H1 (cell line): ENCODE measurements at regions not wholly inside any gene's neighbourhood (a gene's known extent, or its start where the extent isn't known, plus 50 kb on each side); places are given as distances from the start of the nearest gene placed in this dataset.

Experiments
- CTCF ChIA-PET: fragments of 300-600 bp; sonication (Branson Sonifier 250); formaldehyde crosslinking; loops from one replicate; lab custom pipeline; 2021; ENCODE audit not compliant: partially characterized antibody; lab: Charles Lee
- POLR2A ChIA-PET: fragments of 300-600 bp; sonication (Branson Sonifier 250); formaldehyde crosslinking; loops from one replicate; lab custom pipeline; 2021; ENCODE audit warnings: inconsistent platforms; ENCODE audit not compliant: partially characterized antibody; lab: Charles Lee
- DNase-seq, 2 experiments: peaks; one replicate each; pipeline versions ENCODE4 v3.0.0 to v3.0.0-alpha.2; 2010 to 2022; ENCODE audit warnings: low spot score in 2 of 2, low read depth in 1 of 2, mixed read lengths in 1 of 2
- FAIRE-seq: peaks from 2 replicates; lab custom pipeline; 2011; peaks lifted over from hg19 to GRCh38; lab: Jason Lieb, UNC
- H2AFZ ChIP-seq: 2 replicates; pipeline ENCODE4 v1.8.1; 2012; ENCODE audit warnings: low read length, inconsistent platforms
- H2AK5ac ChIP-seq: 2 replicates; pipeline ENCODE4 v1.6.1; 2013; ENCODE audit warnings: low read depth, low read length
- H2BK120ac ChIP-seq: replicated peaks from 2 replicates; pipeline ENCODE3; 2013; ENCODE audit warnings: low read depth, low read length, inconsistent platforms
- H2BK12ac ChIP-seq: 2 replicates; pipeline ENCODE4 v1.6.1; 2013; ENCODE audit warnings: low read depth, low read length
- H2BK15ac ChIP-seq: 2 replicates; pipeline ENCODE4 v1.6.1; 2013; ENCODE audit warnings: low read length
- H2BK20ac ChIP-seq: 2 replicates; pipeline ENCODE4 v1.6.1; 2013; ENCODE audit warnings: low read length
- H2BK5ac ChIP-seq: 2 replicates; pipeline ENCODE4 v1.6.1; 2013; ENCODE audit warnings: low read depth, low read length
- H3K14ac ChIP-seq: 2 replicates; pipeline ENCODE4 v1.6.1; 2013; ENCODE audit warnings: inconsistent platforms; ENCODE audit not compliant: insufficient read length
- H3K18ac ChIP-seq: 2 replicates; pipeline ENCODE4 v1.6.1; 2013; ENCODE audit warnings: low read length; ENCODE audit errors: extremely low read depth
- H3K23ac ChIP-seq: 2 replicates; pipeline ENCODE4 v1.6.1; 2013; ENCODE audit warnings: inconsistent platforms; ENCODE audit not compliant: insufficient read length
- H3K23me2 ChIP-seq: 2 replicates; pipeline ENCODE4 v1.6.1; 2013; ENCODE audit warnings: low read depth, low read length
- H3K27ac ChIP-seq: 2 replicates; pipeline ENCODE4 v1.6.1; 2011; ENCODE audit warnings: low read depth, low read length, inconsistent platforms
- H3K27me3 ChIP-seq, 4 experiments: replicated peaks in 1 of 4; 1 replicate in 1 of 4; 2 replicates in 3 of 4; pipeline versions ENCODE4 v1.6.1 to v1.8.1; 2011 to 2013; ENCODE audit warnings: low read length in 3 of 4, mild to moderate bottlenecking in 3 of 4, inconsistent platforms in 2 of 4, mixed read lengths in 2 of 4, moderate library complexity in 1 of 4; ENCODE audit not compliant: control insufficient read depth in 3 of 4, insufficient read depth in 3 of 4; ENCODE audit errors: extremely low read depth in 1 of 4
- H3K36me3 ChIP-seq, 4 experiments: 2 replicates each; pipeline versions ENCODE4 v1.6.1 to v1.8.1; 2011 to 2013; ENCODE audit warnings: mild to moderate bottlenecking in 4 of 4, low read length in 3 of 4, moderate library complexity in 2 of 4, control low read depth in 1 of 4, inconsistent platforms in 1 of 4; ENCODE audit not compliant: insufficient read depth in 4 of 4, control insufficient read depth in 2 of 4
- H3K4ac ChIP-seq: replicated peaks from 2 replicates; pipeline ENCODE3; 2013; ENCODE audit warnings: low read length, low read depth, mixed read lengths, inconsistent platforms; ENCODE audit not compliant: insufficient read length
- H3K4me1 ChIP-seq, 4 experiments: replicated peaks in 1 of 4; 1 replicate in 1 of 4; 2 replicates in 3 of 4; pipeline versions ENCODE4 v1.6.1 to v1.8.1; 2011 to 2013; ENCODE audit warnings: low read length in 3 of 4, inconsistent platforms in 2 of 4, mixed read lengths in 1 of 4; ENCODE audit not compliant: insufficient read depth in 4 of 4, control insufficient read depth in 3 of 4
- H3K4me2 ChIP-seq, 2 experiments: 2 replicates each; pipeline versions ENCODE4 v1.6.1 to v1.8.1; 2011 to 2013; ENCODE audit warnings: low read depth in 2 of 2, low read length in 2 of 2, control low read depth in 1 of 2, inconsistent platforms in 1 of 2, mild to moderate bottlenecking in 1 of 2; ENCODE audit not compliant: insufficient read depth in 1 of 2
- H3K4me3 ChIP-seq, 4 experiments: fragments of 200-600, 300-600 bp in 1 of 4; sonication (generic), shearing (Covaris generic), sonication (Bioruptor Twin) in 1 of 4; 2 replicates each; pipeline versions ENCODE4 v1.5.1 to v1.8.1; 2011 to 2016; ENCODE audit warnings: low read length in 4 of 4, low read depth in 3 of 4, control low read depth in 2 of 4, inconsistent platforms in 2 of 4, mild to moderate bottlenecking in 2 of 4, mixed read lengths in 1 of 4, moderate library complexity in 1 of 4; ENCODE audit not compliant: insufficient read depth in 2 of 4; ENCODE audit errors: extremely low read depth in 1 of 4
- H3K56ac ChIP-seq: replicated peaks from 2 replicates; pipeline ENCODE3; 2013; ENCODE audit warnings: low read depth, mild to moderate bottlenecking, mixed read lengths, low read length, inconsistent platforms; ENCODE audit not compliant: insufficient read length
- H3K79me1 ChIP-seq: 2 replicates; pipeline ENCODE4 v1.6.1; 2013; ENCODE audit warnings: low read depth, low read length, control low read depth
- H3K79me2 ChIP-seq, 2 experiments: 2 replicates each; pipeline versions ENCODE4 v1.6.1 to v1.8.1; 2012 to 2013; ENCODE audit warnings: low read length in 2 of 2, mild to moderate bottlenecking in 2 of 2, inconsistent platforms in 1 of 2; ENCODE audit not compliant: insufficient read depth in 2 of 2, control insufficient read depth in 1 of 2
- H3K9ac ChIP-seq, 4 experiments: replicated peaks in 1 of 4; 1 replicate in 1 of 4; 2 replicates in 3 of 4; pipeline versions ENCODE4 v1.6.1 to v1.8.1; 2011 to 2013; ENCODE audit warnings: low read depth in 3 of 4, low read length in 3 of 4, control low read depth in 2 of 4, mild to moderate bottlenecking in 2 of 4, moderate library complexity in 2 of 4, inconsistent platforms in 1 of 4; ENCODE audit errors: extremely low read depth in 1 of 4
- H3K9me3 ChIP-seq, 2 experiments: 2 replicates each; pipeline versions ENCODE4 v1.6.1 to v1.8.1; 2012 to 2013; ENCODE audit warnings: mild to moderate bottlenecking in 2 of 2, moderate library complexity in 2 of 2, control low read depth in 1 of 2, inconsistent platforms in 1 of 2, low read depth in 1 of 2, low read length in 1 of 2, mixed read lengths in 1 of 2; ENCODE audit not compliant: insufficient read depth in 2 of 2
- H4K20me1 ChIP-seq, 2 experiments: replicated peaks in 1 of 2; 2 replicates each; pipeline versions ENCODE3 to v1.8.1; 2011 to 2013; ENCODE audit warnings: inconsistent platforms in 2 of 2, low read length in 2 of 2, mild to moderate bottlenecking in 1 of 2; ENCODE audit not compliant: insufficient read depth in 2 of 2, control insufficient read depth in 1 of 2
- H4K5ac ChIP-seq: 2 replicates; pipeline ENCODE4 v1.6.1; 2013; ENCODE audit warnings: low read length, low read depth, mixed read lengths, inconsistent platforms; ENCODE audit not compliant: insufficient read length
- H4K8ac ChIP-seq: 2 replicates; pipeline ENCODE4 v1.8.0; 2013; ENCODE audit warnings: mild to moderate bottlenecking, moderate library complexity, low read length, inconsistent platforms; ENCODE audit not compliant: insufficient read depth; ENCODE audit errors: extremely low read depth
- H4K91ac ChIP-seq: replicated peaks from 2 replicates; pipeline ENCODE3; 2013; ENCODE audit warnings: low read length, mixed read lengths, inconsistent platforms; ENCODE audit not compliant: insufficient read length
- BACH1 ChIP-seq: IDR thresholded peaks from 2 replicates; pipeline ENCODE4 v1.6.1; 2012; ENCODE audit warnings: low read length, improper control_type of control experiment
- WGBS, 2 experiments: shearing (Covaris generic) in 1 of 2; methylation state at CpG; one replicate each; pipeline versions ENCODE4 v1.1.6 to v1.1.7; 2013 to 2015; ENCODE audit warnings: low lambda C conversion rate in 2 of 2, mixed read lengths in 2 of 2, inconsistent platforms in 1 of 2, low coverage in 1 of 2, missing lambda C conversion rate in 1 of 2; ENCODE audit not compliant: insufficient replicate concordance in 2 of 2, insufficient coverage in 1 of 2, insufficient read length in 1 of 2; ENCODE audit errors: extremely low coverage in 1 of 2, missing lambda C conversion rate in 1 of 2; 5-methylcytosine and 5-hydroxymethylcytosine counted together

DNA sequence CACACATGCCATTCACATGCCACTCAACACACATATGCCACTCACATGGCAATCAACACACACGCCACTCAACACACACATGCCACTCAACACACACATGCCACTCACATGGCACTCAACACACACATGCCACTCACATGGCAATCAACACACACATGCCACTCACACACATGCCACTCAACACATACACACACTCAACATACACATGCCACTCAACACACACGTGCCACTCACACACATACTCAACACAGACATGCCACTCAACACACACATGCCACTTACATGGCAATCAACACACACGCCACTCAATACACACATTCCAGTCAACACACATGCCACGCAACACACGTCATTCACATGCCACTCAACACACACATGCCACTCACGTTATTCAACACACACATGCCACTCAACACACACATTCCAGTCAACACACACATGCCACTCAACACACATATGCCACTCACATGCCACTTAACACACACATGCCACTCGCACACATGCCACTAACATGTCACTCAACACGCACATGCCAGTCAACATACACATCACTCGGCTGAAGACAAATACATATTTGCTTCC is 182.9 kb downstream of the NPHP4 start:
- Histone ChIP-seq H2AK5ac (peak overlapping the region; percentile 98), H3K18ac (no peak overlapping the region), H3K4me2 (no peak overlapping the region), H3K4me3 (no peak overlapping the region), H4K20me1 (peaks cover 0 to 9% of the 10 kb centered on the region in 2 experiments), H2BK20ac (no peak overlapping the region), H3K14ac (no peak overlapping the region), H3K27ac (no peak overlapping the region), H3K9ac (no peak overlapping the region), H3K23ac (no peak overlapping the region)
- FAIRE-seq: no peak
- no peak for TF ChIP-seq BACH1
- TF ChIP-seq, all 59 proteins: peak for 0
- DNase-seq: no peak
- Histone ChIP-seq H2BK15ac (no peak overlapping the region), H2AFZ (no peak overlapping the region), H2BK12ac (peak overlapping the region; percentile 44; the same call in 1 of the 2 replicates), H3K4ac (peak overlapping the region; percentile 17), H2BK120ac (no peak overlapping the region), H4K5ac (no peak overlapping the region), H3K79me1 (no peaks in the 10 kb centered on the region), H3K9me3 (peaks cover 0 to 5% of the 10 kb centered on the region in 2 experiments; a peak in 1 of 4 replicates), H3K56ac (no peak overlapping the region), H3K79me2 (no peaks in the 10 kb centered on the region), H3K27me3 (no peaks in the 10 kb centered on the region), H3K23me2 (peaks cover 14% of the 10 kb centered on the region; the same call in 1 of the 2 replicates), H4K91ac (peak overlapping the region; percentile 22), H2BK5ac (0 out of 2 replicates have a peak overlapping the region, but pooled peaks have one; percentile 30), H4K8ac (peak overlapping the region; percentile 7; the same call in 1 of the 2 replicates), H3K4me1 (peaks cover 0 to 2% (median 0%) of the 10 kb centered on the region in 4 experiments; a peak in 1 of 7 replicates), H3K36me3 (no peaks in the 10 kb centered on the region)
- 88 to 100% methylated on average over 1 to 9 of the region's 9 CpGs for WGBS, 2 experiments
- ChIA-PET CTCF (no interaction called here), POLR2A (no interaction called here)
